B cell (primary cell): ENCODE measurements at regions not wholly inside any gene's neighbourhood (a gene's known extent, or its start where the extent isn't known, plus 50 kb on each side); places are given as distances from the start of the nearest gene placed in this dataset.

Source experiments
- CTCF ChIP-seq: fragments of 200-600 bp; IDR thresholded peaks from one replicate; pipeline ENCODE4 v1.8.0; 2022; ENCODE audit warnings: antibody characterized with exemption, mild to moderate bottlenecking
- EZH2 ChIP-seq: IDR thresholded peaks from 2 replicates; pipeline ENCODE4 v1.6.1; 2012; ENCODE audit warnings: borderline replicate concordance, low read depth, mild to moderate bottlenecking, moderate library complexity, low read length; ENCODE audit not compliant: insufficient read depth, poor library complexity, severe bottlenecking

- TF ChIP-seq CTCF (no peak), EZH2 (no peak)
Measured at GRCh38 chr3:84442533-84442932, 516.3 kb upstream of the CADM2 start.
